ENCODE measurements at regions not wholly inside any gene's neighbourhood (a gene's known extent, or its start where the extent isn't known, plus 50 kb on each side); places are given as distances from the start of the nearest gene placed in this dataset.

- no peak for TF ChIP-seq SIRT6 (IDR thresholded peaks at IDR 0.05; ENCODE audit: low read depth, low read length)
- TF ChIP-seq CTCF (IDR thresholded peaks at IDR 0.05 in 2 of 3, conservative IDR thresholded peaks at IDR 0.05 in 1 of 3; ENCODE audit: insufficient read depth in 2 of 3, low read depth in 1 of 3, low read length in 3 of 3): no peak
- TF ChIP-seq UBTF (IDR thresholded peaks at IDR 0.05; ENCODE audit: borderline replicate concordance in 1 of 2, low read depth in 2 of 2, low read length in 2 of 2): no peak
Measured at GRCh38 chr2:198913394-198914152, 544.2 kb downstream of the SATB2 start.
